ENCODE measurements at regions not wholly inside any gene's neighbourhood (a gene's known extent, or its start where the extent isn't known, plus 50 kb on each side); places are given as distances from the start of the nearest gene placed in this dataset.

DNA sequence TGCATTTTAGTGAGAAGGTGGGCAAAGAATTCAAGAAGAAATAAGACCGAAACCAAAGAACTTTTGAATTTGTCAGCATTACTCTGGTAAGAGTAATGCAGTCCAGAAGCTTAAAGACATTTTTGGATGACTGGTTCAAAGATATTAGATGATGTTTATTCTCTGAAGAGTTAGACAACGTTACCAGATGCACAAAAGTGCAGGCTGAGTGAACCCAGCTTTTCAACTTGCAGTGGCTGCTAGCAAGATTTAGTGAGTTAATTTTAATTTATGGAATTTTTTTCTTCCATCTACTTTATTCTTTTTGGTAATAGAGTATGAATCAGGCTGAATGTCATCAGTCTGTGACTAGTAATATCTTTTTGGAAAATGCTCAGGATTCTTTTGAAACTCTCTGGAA, 267.3 kb upstream of the AZI2 start:
- TF ChIP-seq CTCF (IDR thresholded peaks at IDR 0.05) (no peak), POLR2A (IDR thresholded peaks at IDR 0.05) (no peak), POLR2AphosphoS5 (IDR thresholded peaks at IDR 0.05) (no peak)

Measured in transverse colon (tissue), 4 donors.